B cell (primary cell): ENCODE measurements at regions not wholly inside any gene's neighbourhood (a gene's known extent, or its start where the extent isn't known, plus 50 kb on each side); places are given as distances from the start of the nearest gene placed in this dataset.

ENCODE experiments used
- EZH2 ChIP-seq: IDR thresholded peaks from 2 replicates; pipeline ENCODE4 v1.6.1; 2012; ENCODE audit warnings: borderline replicate concordance, low read depth, mild to moderate bottlenecking, moderate library complexity, low read length; ENCODE audit not compliant: insufficient read depth, poor library complexity, severe bottlenecking
- TF ChIP-seq, protein P1 (sequence below): fragments of 200-600 bp; IDR thresholded peaks from one replicate; pipeline ENCODE4 v1.8.0; 2022; ENCODE audit warnings: antibody characterized with exemption, mild to moderate bottlenecking

DNA sequence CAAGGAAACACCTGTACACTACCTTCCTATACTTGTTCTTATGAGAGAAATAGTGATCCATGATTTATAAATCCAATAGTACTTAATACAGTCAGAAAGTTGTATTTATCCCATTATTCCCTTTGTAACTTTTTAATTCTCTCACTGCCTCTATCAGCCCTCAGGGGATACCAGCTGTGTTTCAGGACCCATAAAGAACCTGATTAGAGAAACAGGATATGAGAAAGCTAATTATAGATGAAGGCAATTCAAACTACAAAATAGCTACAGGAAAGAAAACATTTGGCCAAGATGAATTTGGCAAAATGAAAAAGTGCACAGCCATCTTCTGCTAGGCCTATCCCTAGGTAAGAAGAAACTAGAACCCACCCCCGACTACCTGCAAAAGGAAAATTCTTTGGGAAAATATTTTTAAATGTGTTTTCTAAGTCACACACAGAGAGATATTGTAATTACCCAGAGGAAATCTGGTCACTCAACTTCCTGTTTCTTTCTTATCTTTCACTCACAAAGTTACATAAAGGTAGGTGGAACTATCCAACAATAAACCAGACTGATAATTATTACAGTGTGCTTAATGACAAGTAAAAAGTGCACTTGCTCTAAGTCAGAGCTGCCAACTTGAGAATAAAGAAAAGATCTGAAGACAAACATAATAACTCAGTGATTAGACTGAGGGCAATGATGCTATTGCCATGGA, 836.5 kb upstream of the HTR2C start:
- TF ChIP-seq, protein P1, sequence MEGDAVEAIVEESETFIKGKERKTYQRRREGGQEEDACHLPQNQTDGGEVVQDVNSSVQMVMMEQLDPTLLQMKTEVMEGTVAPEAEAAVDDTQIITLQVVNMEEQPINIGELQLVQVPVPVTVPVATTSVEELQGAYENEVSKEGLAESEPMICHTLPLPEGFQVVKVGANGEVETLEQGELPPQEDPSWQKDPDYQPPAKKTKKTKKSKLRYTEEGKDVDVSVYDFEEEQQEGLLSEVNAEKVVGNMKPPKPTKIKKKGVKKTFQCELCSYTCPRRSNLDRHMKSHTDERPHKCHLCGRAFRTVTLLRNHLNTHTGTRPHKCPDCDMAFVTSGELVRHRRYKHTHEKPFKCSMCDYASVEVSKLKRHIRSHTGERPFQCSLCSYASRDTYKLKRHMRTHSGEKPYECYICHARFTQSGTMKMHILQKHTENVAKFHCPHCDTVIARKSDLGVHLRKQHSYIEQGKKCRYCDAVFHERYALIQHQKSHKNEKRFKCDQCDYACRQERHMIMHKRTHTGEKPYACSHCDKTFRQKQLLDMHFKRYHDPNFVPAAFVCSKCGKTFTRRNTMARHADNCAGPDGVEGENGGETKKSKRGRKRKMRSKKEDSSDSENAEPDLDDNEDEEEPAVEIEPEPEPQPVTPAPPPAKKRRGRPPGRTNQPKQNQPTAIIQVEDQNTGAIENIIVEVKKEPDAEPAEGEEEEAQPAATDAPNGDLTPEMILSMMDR, result no peak
- no peak for TF ChIP-seq EZH2
